Spleen (tissue), 7 donors: ENCODE measurements at regions not wholly inside any gene's neighbourhood (a gene's known extent, or its start where the extent isn't known, plus 50 kb on each side); places are given as distances from the start of the nearest gene placed in this dataset.

Source experiments
- POLR2A ChIP-seq, 3 donors: fragments of 450-650 bp; IDR thresholded peaks; one replicate each; pipeline ENCODE4 v1.5.1; 2017; ENCODE audit warnings: antibody characterized with exemption in 3 of 3, mild to moderate bottlenecking in 1 of 3
- POLR2AphosphoS5 ChIP-seq, 3 donors: sonication (generic); formaldehyde crosslinking; IDR thresholded peaks; one replicate each; pipeline ENCODE4 v1.5.1; 2017; ENCODE audit warnings: antibody characterized with exemption in 3 of 3
- TF ChIP-seq, protein P1 (sequence below), 11 experiments: fragments of 200-600 bp in 7 of 11; fragments of 450-650 bp in 4 of 11; sonication (generic) in 4 of 11; IDR thresholded peaks in 8 of 11; conservative IDR thresholded peaks in 3 of 11; 1 replicate in 7 of 11; 2 replicates in 4 of 11; pipeline versions ENCODE4 v1.4.0 to v1.8.0; 2016 to 2021; ENCODE audit warnings: antibody characterized with exemption in 11 of 11, inconsistent platforms in 4 of 11, mild to moderate bottlenecking in 1 of 11
- donor health status: DM: no; HTN: no; CAD: no; lungs with moderate emphysema.
- donor health status: DM: no; HTN: no; CAD: no.
- donor health status: DM: no; HTN: no; CAD: no.

DNA sequence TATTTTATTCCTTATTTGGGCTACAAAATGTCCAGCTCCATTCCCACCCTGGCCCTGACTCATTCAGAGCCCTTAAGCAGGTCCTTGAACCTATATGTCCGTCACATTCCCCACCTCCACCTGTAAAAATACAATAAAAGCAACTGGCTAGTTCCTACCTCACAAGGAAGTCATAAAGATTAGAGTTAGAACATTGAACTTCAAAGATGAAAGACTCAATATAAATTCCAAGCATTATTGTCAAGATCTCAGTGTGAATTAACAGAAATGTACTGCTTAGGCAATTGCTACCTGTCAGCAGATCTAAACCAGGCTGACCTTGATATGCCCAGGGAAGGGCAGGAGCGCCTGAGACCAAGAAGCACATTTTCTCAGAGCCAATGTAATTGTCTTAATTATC, 221.8 kb downstream of the ENC1 start:
- TF ChIP-seq, protein P1, sequence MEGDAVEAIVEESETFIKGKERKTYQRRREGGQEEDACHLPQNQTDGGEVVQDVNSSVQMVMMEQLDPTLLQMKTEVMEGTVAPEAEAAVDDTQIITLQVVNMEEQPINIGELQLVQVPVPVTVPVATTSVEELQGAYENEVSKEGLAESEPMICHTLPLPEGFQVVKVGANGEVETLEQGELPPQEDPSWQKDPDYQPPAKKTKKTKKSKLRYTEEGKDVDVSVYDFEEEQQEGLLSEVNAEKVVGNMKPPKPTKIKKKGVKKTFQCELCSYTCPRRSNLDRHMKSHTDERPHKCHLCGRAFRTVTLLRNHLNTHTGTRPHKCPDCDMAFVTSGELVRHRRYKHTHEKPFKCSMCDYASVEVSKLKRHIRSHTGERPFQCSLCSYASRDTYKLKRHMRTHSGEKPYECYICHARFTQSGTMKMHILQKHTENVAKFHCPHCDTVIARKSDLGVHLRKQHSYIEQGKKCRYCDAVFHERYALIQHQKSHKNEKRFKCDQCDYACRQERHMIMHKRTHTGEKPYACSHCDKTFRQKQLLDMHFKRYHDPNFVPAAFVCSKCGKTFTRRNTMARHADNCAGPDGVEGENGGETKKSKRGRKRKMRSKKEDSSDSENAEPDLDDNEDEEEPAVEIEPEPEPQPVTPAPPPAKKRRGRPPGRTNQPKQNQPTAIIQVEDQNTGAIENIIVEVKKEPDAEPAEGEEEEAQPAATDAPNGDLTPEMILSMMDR (IDR thresholded peaks at IDR 0.05 in 8 of 11, conservative IDR thresholded peaks at IDR 0.05 in 3 of 11), result no peak
- no peak for TF ChIP-seq POLR2A (IDR thresholded peaks at IDR 0.05)
- TF ChIP-seq POLR2AphosphoS5 (IDR thresholded peaks at IDR 0.05), result no peak
